DND-41 (cell line): ENCODE measurements at regions not wholly inside any gene's neighbourhood (a gene's known extent, or its start where the extent isn't known, plus 50 kb on each side); places are given as distances from the start of the nearest gene placed in this dataset.

Source experiments
- ATAC-seq: fragments of 200-7000 bp; cut with Tn5 transposase; 3 replicates; pipeline ENCODE4 v1.9.1; 2021; ENCODE audit warnings: low read depth; ENCODE audit not compliant: insufficient read depth
- DNase-seq: peaks from one replicate; pipeline ENCODE4 v3.0.0-alpha.2; 2020
- H2AFZ ChIP-seq: 2 replicates; pipeline ENCODE4 v1.6.0; 2012; ENCODE audit warnings: low read depth, low read length
- H3K27ac ChIP-seq: 2 replicates; pipeline ENCODE4 v1.5.1; 2012; ENCODE audit warnings: low read length, inconsistent platforms
- H3K27me3 ChIP-seq: fragments of 200-600 bp; sonication (generic); 2 replicates; pipeline ENCODE4 v1.6.0; 2012; ENCODE audit warnings: low read length, mild to moderate bottlenecking, inconsistent platforms; ENCODE audit not compliant: insufficient read depth, poor library complexity
- H3K36me3 ChIP-seq: 2 replicates; pipeline ENCODE4 v1.5.1; 2012; ENCODE audit warnings: low read length, inconsistent platforms; ENCODE audit not compliant: insufficient read depth
- H3K4me1 ChIP-seq: 2 replicates; pipeline ENCODE4 v1.5.1; 2012; ENCODE audit warnings: mild to moderate bottlenecking, low read length; ENCODE audit not compliant: insufficient read depth
- H3K4me2 ChIP-seq: 2 replicates; pipeline ENCODE4 v1.6.0; 2012; ENCODE audit warnings: mild to moderate bottlenecking, moderate library complexity, low read length, inconsistent platforms; ENCODE audit not compliant: insufficient read depth
- H3K4me3 ChIP-seq, 2 experiments: fragments of 200-600 bp in 1 of 2; shearing (Covaris generic) in 1 of 2; 2 replicates each; pipeline ENCODE4 v1.5.1; 2012 to 2016; ENCODE audit warnings: inconsistent platforms in 2 of 2, low read length in 2 of 2, mild to moderate bottlenecking in 2 of 2, low read depth in 1 of 2, moderate library complexity in 1 of 2
- H3K79me2 ChIP-seq: 2 replicates; pipeline ENCODE4 v1.6.0; 2012; ENCODE audit warnings: low read length, inconsistent platforms; ENCODE audit not compliant: insufficient read depth
- H3K9ac ChIP-seq: 2 replicates; pipeline ENCODE4 v1.6.0; 2012; ENCODE audit warnings: low read depth, mild to moderate bottlenecking, inconsistent platforms, low read length, moderate library complexity
- H3K9me3 ChIP-seq: 2 replicates; pipeline ENCODE4 v1.5.1; 2012; ENCODE audit warnings: low read length, moderate library complexity, mild to moderate bottlenecking, inconsistent platforms; ENCODE audit not compliant: insufficient read depth, severe bottlenecking
- H4K20me1 ChIP-seq: 2 replicates; pipeline ENCODE4 v1.6.0; 2012; ENCODE audit warnings: low read length; ENCODE audit not compliant: insufficient read depth
- EZH2 ChIP-seq: IDR thresholded peaks from 3 replicates; pipeline ENCODE4 v1.6.1; 2012; ENCODE audit warnings: borderline replicate concordance, low read depth, mild to moderate bottlenecking, moderate library complexity, low read length, inconsistent platforms; ENCODE audit not compliant: severe bottlenecking
- TF ChIP-seq, protein P1 (sequence below): IDR thresholded peaks from 2 replicates; pipeline ENCODE4 v1.5.1; 2012; ENCODE audit warnings: borderline replicate concordance, low read length, moderate library complexity, mild to moderate bottlenecking; ENCODE audit not compliant: poor library complexity, severe bottlenecking; ENCODE audit errors: extremely low read depth

DNA sequence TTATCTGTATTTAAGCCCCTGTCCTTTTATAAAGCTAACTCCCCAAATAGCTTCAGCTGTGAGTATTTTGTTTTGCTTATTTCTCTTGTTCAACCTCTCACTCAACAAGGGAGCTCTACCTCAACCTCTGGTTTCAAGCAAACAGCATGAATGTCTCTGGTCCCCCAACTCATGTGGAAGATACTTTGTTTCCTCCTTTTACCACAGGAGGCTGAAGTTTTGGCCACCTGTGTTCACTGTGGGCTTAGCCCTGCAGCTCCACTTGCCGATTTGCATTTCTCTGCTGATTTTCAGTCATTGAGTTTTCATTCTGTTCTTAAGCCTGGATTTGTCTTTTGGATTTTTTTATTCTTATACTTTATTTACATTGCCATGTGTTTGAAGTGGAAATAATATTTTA is 613.1 kb downstream of the USP25 start:
- Histone ChIP-seq H3K4me1 (peaks cover 5% of the 10 kb centered on the region; the same call in 1 of the 2 replicates), H3K36me3 (no peaks in the 10 kb centered on the region), H3K27ac (no peak overlapping the region), H4K20me1 (no peaks in the 10 kb centered on the region), H3K4me3 (no peak overlapping the region), H3K79me2 (no peaks in the 10 kb centered on the region), H2AFZ (no peak overlapping the region), H3K4me2 (no peak overlapping the region), H3K27me3 (no peaks in the 10 kb centered on the region), H3K9me3 (no peaks in the 10 kb centered on the region), H3K9ac (no peak overlapping the region)
- DNase-seq (peak; percentile 28), ATAC-seq (peak; percentile 82)
- TF ChIP-seq EZH2, result no peak
- TF ChIP-seq, protein P1, sequence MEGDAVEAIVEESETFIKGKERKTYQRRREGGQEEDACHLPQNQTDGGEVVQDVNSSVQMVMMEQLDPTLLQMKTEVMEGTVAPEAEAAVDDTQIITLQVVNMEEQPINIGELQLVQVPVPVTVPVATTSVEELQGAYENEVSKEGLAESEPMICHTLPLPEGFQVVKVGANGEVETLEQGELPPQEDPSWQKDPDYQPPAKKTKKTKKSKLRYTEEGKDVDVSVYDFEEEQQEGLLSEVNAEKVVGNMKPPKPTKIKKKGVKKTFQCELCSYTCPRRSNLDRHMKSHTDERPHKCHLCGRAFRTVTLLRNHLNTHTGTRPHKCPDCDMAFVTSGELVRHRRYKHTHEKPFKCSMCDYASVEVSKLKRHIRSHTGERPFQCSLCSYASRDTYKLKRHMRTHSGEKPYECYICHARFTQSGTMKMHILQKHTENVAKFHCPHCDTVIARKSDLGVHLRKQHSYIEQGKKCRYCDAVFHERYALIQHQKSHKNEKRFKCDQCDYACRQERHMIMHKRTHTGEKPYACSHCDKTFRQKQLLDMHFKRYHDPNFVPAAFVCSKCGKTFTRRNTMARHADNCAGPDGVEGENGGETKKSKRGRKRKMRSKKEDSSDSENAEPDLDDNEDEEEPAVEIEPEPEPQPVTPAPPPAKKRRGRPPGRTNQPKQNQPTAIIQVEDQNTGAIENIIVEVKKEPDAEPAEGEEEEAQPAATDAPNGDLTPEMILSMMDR, result no peak

DNA sequence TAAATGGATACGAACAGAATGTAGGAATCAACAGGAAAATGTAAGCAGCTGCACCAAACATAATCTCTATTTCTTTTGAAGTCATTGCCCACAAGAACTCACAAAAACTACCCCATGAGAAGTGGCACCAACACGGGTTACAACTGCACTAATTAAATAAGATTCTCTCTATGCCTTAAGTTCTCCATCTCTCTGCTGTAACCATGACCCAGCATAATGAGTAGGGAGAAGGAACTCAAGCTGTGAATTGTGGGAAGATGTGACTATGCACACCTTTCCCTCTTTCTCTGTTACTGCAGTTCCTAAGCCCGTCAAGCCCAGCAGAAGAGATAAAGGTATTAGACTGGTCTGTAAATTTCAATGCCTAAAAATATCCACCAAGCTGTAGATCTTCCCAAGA is 614.0 kb downstream of the USP25 start:
- Histone ChIP-seq H3K9ac (no peak overlapping the region), H3K36me3 (no peaks in the 10 kb centered on the region), H3K79me2 (no peaks in the 10 kb centered on the region), H4K20me1 (no peaks in the 10 kb centered on the region), H3K9me3 (no peaks in the 10 kb centered on the region), H3K4me2 (no peak overlapping the region), H2AFZ (no peak overlapping the region), H3K4me3 (no peak overlapping the region), H3K4me1 (peaks cover 5% of the 10 kb centered on the region; the same call in 1 of the 2 replicates), H3K27me3 (no peaks in the 10 kb centered on the region), H3K27ac (no peak overlapping the region)
- DNase-seq (no peak), ATAC-seq (peak; percentile 53; the same call in 2 of the 3 replicates)
- TF ChIP-seq, protein P1, result no peak
- TF ChIP-seq EZH2, result no peak

DNA sequence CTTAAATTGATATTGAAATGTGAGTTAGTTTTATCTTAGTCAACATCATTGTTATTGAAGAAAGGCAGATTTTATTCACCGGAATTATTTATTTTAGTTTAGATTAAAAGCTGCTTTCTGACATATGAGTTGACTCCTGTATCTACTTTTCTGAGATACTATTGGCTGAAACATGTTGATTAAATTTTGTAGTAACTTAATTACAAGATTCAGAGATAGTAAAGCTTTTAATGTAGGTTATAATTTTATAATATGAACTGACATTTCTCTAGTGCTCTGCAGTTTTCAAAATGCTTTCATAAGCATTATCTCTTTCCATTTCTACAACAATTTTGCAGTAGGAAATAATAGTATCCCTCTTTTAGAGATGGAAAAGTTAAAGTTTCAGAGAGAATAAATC is 616.0 kb downstream of the USP25 start:
- H4K20me1 ChIP-seq, result no peaks in the 10 kb centered on the region
- no peaks in the 10 kb centered on the region for H3K9me3 ChIP-seq
- no peaks in the 10 kb centered on the region for H3K27me3 ChIP-seq
- DNase-seq (no peak), ATAC-seq (no peak)
- no peak for TF ChIP-seq EZH2
- TF ChIP-seq, protein P1, result no peak
- no peak overlapping the region for H2AFZ ChIP-seq
- no peaks in the 10 kb centered on the region for H3K79me2 ChIP-seq
- H3K4me1 ChIP-seq, result peaks cover 5% of the 10 kb centered on the region; the same call in 1 of the 2 replicates
- no peak overlapping the region for H3K27ac ChIP-seq
- no peak overlapping the region for H3K4me2 ChIP-seq
- no peaks in the 10 kb centered on the region for H3K36me3 ChIP-seq
- no peak overlapping the region for H3K4me3 ChIP-seq
- H3K9ac ChIP-seq, result no peak overlapping the region

DNA sequence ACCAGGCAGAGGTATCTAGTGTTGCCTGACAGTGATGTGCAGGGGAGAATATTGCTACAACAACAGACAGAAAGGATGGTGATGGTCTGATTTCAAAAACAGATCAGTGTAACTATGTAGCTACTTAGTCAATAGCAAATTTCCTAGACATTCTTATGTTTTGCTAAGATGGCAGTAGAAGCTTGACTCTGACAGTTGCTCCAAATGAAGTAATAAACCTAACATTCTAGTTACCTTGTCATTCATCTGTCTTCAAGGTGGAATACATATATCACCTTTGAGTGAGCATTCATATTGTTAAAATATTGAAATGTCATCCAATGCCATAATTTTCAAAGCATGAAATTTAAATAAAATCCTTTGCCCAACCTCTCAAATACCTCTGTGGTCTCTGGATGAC is 617.4 kb downstream of the USP25 start:
- Histone ChIP-seq H3K36me3 (no peaks in the 10 kb centered on the region), H3K9me3 (no peaks in the 10 kb centered on the region), H3K79me2 (no peaks in the 10 kb centered on the region), H3K4me3 (no peak overlapping the region), H3K4me1 (peaks cover 5% of the 10 kb centered on the region; the same call in 1 of the 2 replicates), H2AFZ (no peak overlapping the region), H3K4me2 (no peak overlapping the region), H3K9ac (no peak overlapping the region), H3K27me3 (no peaks in the 10 kb centered on the region), H4K20me1 (no peaks in the 10 kb centered on the region), H3K27ac (no peak overlapping the region)
- ATAC-seq (no peak), DNase-seq (no peak)
- TF ChIP-seq, protein P1, result no peak
- TF ChIP-seq EZH2, result no peak
